NB4 (cell line): ENCODE measurements at regions not wholly inside any gene's neighbourhood (a gene's known extent, or its start where the extent isn't known, plus 50 kb on each side); places are given as distances from the start of the nearest gene placed in this dataset.

Experiments used
- CTCF ChIP-seq: IDR thresholded peaks from one replicate; pipeline ENCODE4 v1.5.1; 2012; ENCODE audit warnings: low read depth, low read length
- MAX ChIP-seq: IDR thresholded peaks from 2 replicates; pipeline ENCODE4 v1.6.1; 2011; ENCODE audit warnings: low read depth, low read length
- POLR2A ChIP-seq: IDR thresholded peaks from 2 replicates; pipeline ENCODE4 v1.6.1; 2011; ENCODE audit warnings: mild to moderate bottlenecking; ENCODE audit not compliant: insufficient read length; ENCODE audit errors: extremely low read depth

- TF ChIP-seq CTCF (no peak), POLR2A (no peak), MAX (no peak)
Measured at GRCh38 chr17:77826132-77826873, 132.2 kb upstream of the TNRC6C start.
